H1 (cell line): ENCODE measurements at regions not wholly inside any gene's neighbourhood (a gene's known extent, or its start where the extent isn't known, plus 50 kb on each side); places are given as distances from the start of the nearest gene placed in this dataset.

Experiments
- CHD2 ChIP-seq: IDR thresholded peaks from 2 replicates; pipeline ENCODE4 v1.6.1; 2012; ENCODE audit warnings: low read length, improper control_type of control experiment
- CREB1 ChIP-seq: IDR thresholded peaks from 2 replicates; pipeline ENCODE4 v1.6.1; 2012; ENCODE audit warnings: inconsistent platforms
- EP300 ChIP-seq, 2 experiments: IDR thresholded peaks; 1 replicate in 1 of 2; 2 replicates in 1 of 2; pipeline ENCODE4 v1.6.1; 2011 to 2012; ENCODE audit warnings: low read depth in 2 of 2, low read length in 2 of 2, mild to moderate bottlenecking in 2 of 2, borderline replicate concordance in 1 of 2, inconsistent platforms in 1 of 2, moderate library complexity in 1 of 2
- GTF2F1 ChIP-seq: IDR thresholded peaks from 2 replicates; pipeline ENCODE4 v1.6.1; 2012; ENCODE audit warnings: low read depth, low read length, improper control_type of control experiment, borderline replicate concordance
- JUN ChIP-seq: IDR thresholded peaks from 2 replicates; pipeline ENCODE4 v1.6.1; 2011; ENCODE audit warnings: low read depth, mild to moderate bottlenecking, improper control_type of control experiment, low read length
- KDM5A ChIP-seq: fragments of 200-600 bp; IDR thresholded peaks from 2 replicates; pipeline ENCODE4 v1.7.1; 2012; ENCODE audit warnings: mild to moderate bottlenecking, low read length, inconsistent platforms, mixed read lengths
- POLR2AphosphoS5 ChIP-seq: IDR thresholded peaks from 2 replicates; pipeline ENCODE4 v1.6.1; 2011; ENCODE audit warnings: low read depth, low read length
- RAD21 ChIP-seq, 2 experiments: IDR thresholded peaks in 1 of 2; conservative IDR thresholded peaks in 1 of 2; 2 replicates each; pipeline ENCODE4 v1.6.1; 2011; ENCODE audit warnings: low read depth in 2 of 2, low read length in 2 of 2, improper control_type of control experiment in 1 of 2, inconsistent platforms in 1 of 2, mild to moderate bottlenecking in 1 of 2, moderate library complexity in 1 of 2
- RBBP5 ChIP-seq: IDR thresholded peaks from 2 replicates; pipeline ENCODE4 v1.7.1; 2012; ENCODE audit warnings: low read depth, mild to moderate bottlenecking, inconsistent platforms, low read length, moderate library complexity, borderline replicate concordance
- RXRA ChIP-seq: IDR thresholded peaks from 2 replicates; pipeline ENCODE4 v1.6.1; 2011; ENCODE audit warnings: low read depth, mild to moderate bottlenecking, low read length, moderate library complexity; ENCODE audit not compliant: insufficient read depth
- SIN3A ChIP-seq, 2 experiments: IDR thresholded peaks in 1 of 2; conservative IDR thresholded peaks in 1 of 2; 2 replicates each; pipeline ENCODE4 v1.6.1; 2011 to 2012; ENCODE audit warnings: low read length in 2 of 2, improper control_type of control experiment in 1 of 2, low read depth in 1 of 2, mild to moderate bottlenecking in 1 of 2
- TAF7 ChIP-seq: optimal IDR thresholded peaks from 2 replicates; pipeline ENCODE3; 2011; ENCODE audit warnings: low read depth, mild to moderate bottlenecking, inconsistent platforms, low read length, moderate library complexity, borderline replicate concordance
- TF ChIP-seq, protein P1 (sequence below): IDR thresholded peaks from 2 replicates; pipeline ENCODE4 v1.6.1; 2012; ENCODE audit warnings: inconsistent platforms
- TF ChIP-seq, protein P2 (sequence below): IDR thresholded peaks from 2 replicates; pipeline ENCODE4 v1.6.1; 2011; ENCODE audit warnings: low read depth, mild to moderate bottlenecking, low read length; ENCODE audit not compliant: insufficient read depth

DNA sequence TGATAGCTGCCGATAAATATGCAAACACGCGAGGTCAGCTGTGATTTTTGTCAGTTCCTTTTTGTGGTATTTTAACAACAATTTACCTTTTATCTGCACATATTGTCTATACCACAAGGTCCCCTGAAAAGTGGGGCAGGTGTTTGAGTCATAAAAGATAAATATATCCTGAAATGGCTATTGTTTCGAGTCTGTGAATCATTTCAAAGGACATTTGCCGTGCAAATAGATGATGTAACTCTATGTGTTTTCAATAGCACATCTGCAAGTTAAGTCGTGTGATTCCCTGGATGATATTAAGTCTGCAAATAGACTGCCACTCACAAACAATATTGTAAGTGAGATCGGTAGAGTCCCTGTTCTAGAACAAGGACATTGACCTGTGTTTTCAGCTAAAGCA lies 193.0 kb upstream of the PITRM1 start:
- TF ChIP-seq TAF7 (no peak), RAD21 (IDR thresholded peaks at IDR 0.05 in 1 of 2, conservative IDR thresholded peaks at IDR 0.05 in 1 of 2; ENCODE audit: low read depth in 2 of 2, low read length in 2 of 2) (no peak), EP300 (IDR thresholded peaks at IDR 0.05; ENCODE audit: borderline replicate concordance in 1 of 2, low read depth in 2 of 2, low read length in 2 of 2) (no peak), KDM5A (no peak), CREB1 (no peak), CHD2 (no peak), GTF2F1 (no peak), POLR2AphosphoS5 (no peak), RXRA (no peak), JUN (no peak), RBBP5 (no peak), SIN3A (conservative IDR thresholded peaks at IDR 0.05 in 1 of 2, IDR thresholded peaks at IDR 0.05 in 1 of 2; ENCODE audit: low read depth in 1 of 2, low read length in 2 of 2) (no peak)
- TF ChIP-seq, protein P1, sequence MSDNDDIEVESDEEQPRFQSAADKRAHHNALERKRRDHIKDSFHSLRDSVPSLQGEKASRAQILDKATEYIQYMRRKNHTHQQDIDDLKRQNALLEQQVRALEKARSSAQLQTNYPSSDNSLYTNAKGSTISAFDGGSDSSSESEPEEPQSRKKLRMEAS: no peak
- TF ChIP-seq, protein P2, sequence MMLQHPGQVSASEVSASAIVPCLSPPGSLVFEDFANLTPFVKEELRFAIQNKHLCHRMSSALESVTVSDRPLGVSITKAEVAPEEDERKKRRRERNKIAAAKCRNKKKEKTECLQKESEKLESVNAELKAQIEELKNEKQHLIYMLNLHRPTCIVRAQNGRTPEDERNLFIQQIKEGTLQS: no peak
